ENCODE measurements at regions not wholly inside any gene's neighbourhood (a gene's known extent, or its start where the extent isn't known, plus 50 kb on each side); places are given as distances from the start of the nearest gene placed in this dataset.

- Histone ChIP-seq H3K4me3 (ENCODE audit: extremely low read depth, insufficient read depth, low read length, poor library complexity, severe bottlenecking) (no peak overlapping the region), H3K4me1 (ENCODE audit: control insufficient read depth, insufficient read depth, low read length, poor library complexity, severe bottlenecking) (no peaks in the 10 kb centered on the region), H3K9me3 (ENCODE audit: control insufficient read depth, low read length) (no peaks in the 10 kb centered on the region), H3K36me3 (ENCODE audit: control insufficient read depth, insufficient read depth, low read length) (no peaks in the 10 kb centered on the region), H3K27ac (ENCODE audit: low read depth, low read length, severe bottlenecking) (no peak overlapping the region)
Observed at GRCh38 chr1:190540366-190540765, 62.7 kb upstream of the BRINP3 start.

GRCh38 chr1:190551638-190552037 is 74.0 kb upstream of the BRINP3 start:
- Histone ChIP-seq H3K4me1 (ENCODE audit: control insufficient read depth, insufficient read depth, low read length, poor library complexity, severe bottlenecking) (no peaks in the 10 kb centered on the region), H3K36me3 (ENCODE audit: control insufficient read depth, insufficient read depth, low read length) (no peaks in the 10 kb centered on the region), H3K27ac (ENCODE audit: low read depth, low read length, severe bottlenecking) (no peak overlapping the region), H3K4me3 (ENCODE audit: extremely low read depth, insufficient read depth, low read length, poor library complexity, severe bottlenecking) (no peak overlapping the region), H3K9me3 (ENCODE audit: control insufficient read depth, low read length) (no peaks in the 10 kb centered on the region)
- no CpG with 5 or more reads among the region's 1 CpG for WGBS, 2 experiments (ENCODE audit: insufficient coverage in 2 of 2)

- no peaks in the 10 kb centered on the region for H3K36me3 ChIP-seq (ENCODE audit: control insufficient read depth, insufficient read depth, low read length)
- no peaks in the 10 kb centered on the region for H3K4me1 ChIP-seq (ENCODE audit: control insufficient read depth, insufficient read depth, low read length, poor library complexity, severe bottlenecking)
- no peak overlapping the region for H3K27ac ChIP-seq (ENCODE audit: low read depth, low read length, severe bottlenecking)
- H3K4me3 ChIP-seq (ENCODE audit: extremely low read depth, insufficient read depth, low read length, poor library complexity, severe bottlenecking): no peak overlapping the region
- WGBS, 2 experiments (ENCODE audit: insufficient coverage in 2 of 2): no CpG with 5 or more reads among the region's 1 CpG
- H3K9me3 ChIP-seq (ENCODE audit: control insufficient read depth, low read length): no peaks in the 10 kb centered on the region
Observed at GRCh38 chr1:190560161-190560681, 82.6 kb upstream of the BRINP3 start.

GRCh38 chr1:190563230-190563629 is 85.6 kb upstream of the BRINP3 start:
- Histone ChIP-seq H3K36me3 (ENCODE audit: control insufficient read depth, insufficient read depth, low read length) (no peaks in the 10 kb centered on the region), H3K4me1 (ENCODE audit: control insufficient read depth, insufficient read depth, low read length, poor library complexity, severe bottlenecking) (no peaks in the 10 kb centered on the region), H3K27ac (ENCODE audit: low read depth, low read length, severe bottlenecking) (no peak overlapping the region), H3K9me3 (ENCODE audit: control insufficient read depth, low read length) (no peaks in the 10 kb centered on the region), H3K4me3 (ENCODE audit: extremely low read depth, insufficient read depth, low read length, poor library complexity, severe bottlenecking) (no peak overlapping the region)
- 88 to 91% methylated on average over 8 of the region's 9 CpGs for WGBS, 2 experiments (ENCODE audit: insufficient coverage in 2 of 2)

GRCh38 chr1:190564117-190564516 is 86.5 kb upstream of the BRINP3 start:
- Histone ChIP-seq H3K4me1 (ENCODE audit: control insufficient read depth, insufficient read depth, low read length, poor library complexity, severe bottlenecking) (no peaks in the 10 kb centered on the region), H3K27ac (ENCODE audit: low read depth, low read length, severe bottlenecking) (no peak overlapping the region), H3K9me3 (ENCODE audit: control insufficient read depth, low read length) (no peaks in the 10 kb centered on the region), H3K4me3 (ENCODE audit: extremely low read depth, insufficient read depth, low read length, poor library complexity, severe bottlenecking) (no peak overlapping the region), H3K36me3 (ENCODE audit: control insufficient read depth, insufficient read depth, low read length) (no peaks in the 10 kb centered on the region)
- WGBS, 2 experiments (ENCODE audit: insufficient coverage in 2 of 2): 100% methylated on average over 2 of the region's 2 CpGs; no CpG with 5 or more reads in 1 of the 2 experiments

GRCh38 chr1:190578017-190578416 is 100.4 kb upstream of the BRINP3 start:
- no peak overlapping the region for H3K27ac ChIP-seq (ENCODE audit: low read depth, low read length, severe bottlenecking)
- no peaks in the 10 kb centered on the region for H3K36me3 ChIP-seq (ENCODE audit: control insufficient read depth, insufficient read depth, low read length)
- H3K9me3 ChIP-seq (ENCODE audit: control insufficient read depth, low read length): no peaks in the 10 kb centered on the region
- no peak overlapping the region for H3K4me3 ChIP-seq (ENCODE audit: extremely low read depth, insufficient read depth, low read length, poor library complexity, severe bottlenecking)
- no peaks in the 10 kb centered on the region for H3K4me1 ChIP-seq (ENCODE audit: control insufficient read depth, insufficient read depth, low read length, poor library complexity, severe bottlenecking)
- WGBS, 2 experiments (ENCODE audit: insufficient coverage in 2 of 2): 100% methylated on average over 2 of the region's 5 CpGs; no CpG with 5 or more reads in 1 of the 2 experiments

- no peaks in the 10 kb centered on the region for H3K9me3 ChIP-seq (ENCODE audit: control insufficient read depth, low read length)
- no peaks in the 10 kb centered on the region for H3K36me3 ChIP-seq (ENCODE audit: control insufficient read depth, insufficient read depth, low read length)
- H3K4me3 ChIP-seq (ENCODE audit: extremely low read depth, insufficient read depth, low read length, poor library complexity, severe bottlenecking): no peak overlapping the region
- no peaks in the 10 kb centered on the region for H3K4me1 ChIP-seq (ENCODE audit: control insufficient read depth, insufficient read depth, low read length, poor library complexity, severe bottlenecking)
- 86 to 93% methylated on average over 1 to 3 of the region's 6 CpGs for WGBS, 2 experiments (ENCODE audit: insufficient coverage in 2 of 2)
- no peak overlapping the region for H3K27ac ChIP-seq (ENCODE audit: low read depth, low read length, severe bottlenecking)
Observed at GRCh38 chr1:190578526-190578925, 100.9 kb upstream of the BRINP3 start.

- Histone ChIP-seq H3K4me3 (ENCODE audit: extremely low read depth, insufficient read depth, low read length, poor library complexity, severe bottlenecking) (no peak overlapping the region), H3K36me3 (ENCODE audit: control insufficient read depth, insufficient read depth, low read length) (no peaks in the 10 kb centered on the region), H3K27ac (ENCODE audit: low read depth, low read length, severe bottlenecking) (no peak overlapping the region), H3K9me3 (ENCODE audit: control insufficient read depth, low read length) (no peaks in the 10 kb centered on the region), H3K4me1 (ENCODE audit: control insufficient read depth, insufficient read depth, low read length, poor library complexity, severe bottlenecking) (no peaks in the 10 kb centered on the region)
- WGBS, 2 experiments (ENCODE audit: insufficient coverage in 2 of 2): no CpG with 5 or more reads among the region's 1 CpG
Observed at GRCh38 chr1:190579552-190580193, 102.0 kb upstream of the BRINP3 start.

- no peak overlapping the region for H3K27ac ChIP-seq (ENCODE audit: low read depth, low read length, severe bottlenecking)
- WGBS, 2 experiments (ENCODE audit: insufficient coverage in 2 of 2): no CpG with 5 or more reads among the region's 3 CpGs
- no peak overlapping the region for H3K4me3 ChIP-seq (ENCODE audit: extremely low read depth, insufficient read depth, low read length, poor library complexity, severe bottlenecking)
- no peaks in the 10 kb centered on the region for H3K9me3 ChIP-seq (ENCODE audit: control insufficient read depth, low read length)
- no peaks in the 10 kb centered on the region for H3K4me1 ChIP-seq (ENCODE audit: control insufficient read depth, insufficient read depth, low read length, poor library complexity, severe bottlenecking)
- H3K36me3 ChIP-seq (ENCODE audit: control insufficient read depth, insufficient read depth, low read length): no peaks in the 10 kb centered on the region
Observed at GRCh38 chr1:190583862-190584261, 106.2 kb upstream of the BRINP3 start.

- WGBS, 2 experiments (ENCODE audit: insufficient coverage in 2 of 2): no CpG with 5 or more reads among the region's 1 CpG
- Histone ChIP-seq H3K9me3 (ENCODE audit: control insufficient read depth, low read length) (no peaks in the 10 kb centered on the region), H3K36me3 (ENCODE audit: control insufficient read depth, insufficient read depth, low read length) (no peaks in the 10 kb centered on the region), H3K4me1 (ENCODE audit: control insufficient read depth, insufficient read depth, low read length, poor library complexity, severe bottlenecking) (no peaks in the 10 kb centered on the region), H3K4me3 (ENCODE audit: extremely low read depth, insufficient read depth, low read length, poor library complexity, severe bottlenecking) (no peak overlapping the region), H3K27ac (ENCODE audit: low read depth, low read length, severe bottlenecking) (no peak overlapping the region)
Observed at GRCh38 chr1:190588424-190588823, 110.8 kb upstream of the BRINP3 start.

- H3K4me1 ChIP-seq (ENCODE audit: control insufficient read depth, insufficient read depth, low read length, poor library complexity, severe bottlenecking): no peaks in the 10 kb centered on the region
- H3K27ac ChIP-seq (ENCODE audit: low read depth, low read length, severe bottlenecking): no peak overlapping the region
- H3K4me3 ChIP-seq (ENCODE audit: extremely low read depth, insufficient read depth, low read length, poor library complexity, severe bottlenecking): no peak overlapping the region
- 33% methylated on average over 1 of the region's 2 CpGs; no CpG with 5 or more reads in 1 of the 2 experiments for WGBS, 2 experiments (ENCODE audit: insufficient coverage in 2 of 2)
- H3K9me3 ChIP-seq (ENCODE audit: control insufficient read depth, low read length): no peaks in the 10 kb centered on the region
- H3K36me3 ChIP-seq (ENCODE audit: control insufficient read depth, insufficient read depth, low read length): no peaks in the 10 kb centered on the region
Observed at GRCh38 chr1:190595438-190595837, 117.8 kb upstream of the BRINP3 start.
